ENCODE measurements at regions not wholly inside any gene's neighbourhood (a gene's known extent, or its start where the extent isn't known, plus 50 kb on each side); places are given as distances from the start of the nearest gene placed in this dataset.
"Not testable (repeated sequence)": the region's sequence is repeated elsewhere in the genome, so short reads cannot be mapped to it uniquely, and the experiment has no call there.

DNA sequence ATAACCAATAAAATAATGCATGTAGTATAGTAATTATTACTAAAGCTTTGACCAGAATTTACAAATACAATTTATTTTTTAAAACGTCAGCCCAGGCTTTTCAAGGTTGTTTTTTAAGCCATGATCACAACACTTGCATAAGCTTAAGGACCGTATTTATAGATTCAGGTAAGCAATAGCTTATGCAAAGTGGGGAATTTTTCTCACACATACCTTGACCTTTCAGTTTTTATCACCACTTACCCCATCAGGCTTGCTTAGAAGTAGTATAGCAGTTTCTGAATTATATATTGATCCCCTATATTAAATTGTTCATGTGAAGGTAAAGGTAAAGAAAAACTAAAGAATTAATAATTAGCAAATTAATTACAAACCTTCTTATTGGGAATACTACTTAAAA is 232.3 kb upstream of the FKBP1C start:
- Histone ChIP-seq H3K36me3 (no peaks in the 10 kb centered on the region), H3K4me1 (no peaks in the 10 kb centered on the region), H3K27ac (no peak overlapping the region), H3K4me3 (no peak overlapping the region), H3K9me3 (no peaks in the 10 kb centered on the region), H3K27me3 (no peaks in the 10 kb centered on the region)
- ATAC-seq, result no peak
- intact Hi-C loops (cut with DNase I), result no loop called here
- 77% methylated on average over 2 of the region's 2 CpGs for WGBS, 2 donors
- no peak for DNase-seq
- TF ChIP-seq, protein P1, sequence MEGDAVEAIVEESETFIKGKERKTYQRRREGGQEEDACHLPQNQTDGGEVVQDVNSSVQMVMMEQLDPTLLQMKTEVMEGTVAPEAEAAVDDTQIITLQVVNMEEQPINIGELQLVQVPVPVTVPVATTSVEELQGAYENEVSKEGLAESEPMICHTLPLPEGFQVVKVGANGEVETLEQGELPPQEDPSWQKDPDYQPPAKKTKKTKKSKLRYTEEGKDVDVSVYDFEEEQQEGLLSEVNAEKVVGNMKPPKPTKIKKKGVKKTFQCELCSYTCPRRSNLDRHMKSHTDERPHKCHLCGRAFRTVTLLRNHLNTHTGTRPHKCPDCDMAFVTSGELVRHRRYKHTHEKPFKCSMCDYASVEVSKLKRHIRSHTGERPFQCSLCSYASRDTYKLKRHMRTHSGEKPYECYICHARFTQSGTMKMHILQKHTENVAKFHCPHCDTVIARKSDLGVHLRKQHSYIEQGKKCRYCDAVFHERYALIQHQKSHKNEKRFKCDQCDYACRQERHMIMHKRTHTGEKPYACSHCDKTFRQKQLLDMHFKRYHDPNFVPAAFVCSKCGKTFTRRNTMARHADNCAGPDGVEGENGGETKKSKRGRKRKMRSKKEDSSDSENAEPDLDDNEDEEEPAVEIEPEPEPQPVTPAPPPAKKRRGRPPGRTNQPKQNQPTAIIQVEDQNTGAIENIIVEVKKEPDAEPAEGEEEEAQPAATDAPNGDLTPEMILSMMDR (IDR thresholded peaks at IDR 0.05), result no peak

DNA sequence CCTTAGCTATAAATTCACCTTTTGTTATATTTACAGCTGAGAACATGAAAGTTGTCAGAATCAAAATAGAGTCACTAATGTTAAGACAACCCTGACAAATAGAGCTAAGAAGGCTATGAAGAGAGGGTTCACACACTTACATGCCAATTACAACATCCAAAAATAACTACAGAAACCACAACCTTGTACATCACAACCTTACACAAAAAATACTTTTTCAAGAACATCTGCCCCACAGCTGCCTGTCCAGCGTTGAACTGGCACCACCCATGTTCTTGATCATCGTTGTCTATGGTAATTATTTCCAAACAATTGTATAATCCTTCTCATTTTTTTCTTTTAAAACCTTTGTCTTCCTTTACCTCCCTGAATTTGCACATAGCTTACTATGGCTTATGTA is 231.2 kb upstream of the FKBP1C start:
- Histone ChIP-seq H3K4me1 (no peaks in the 10 kb centered on the region), H3K36me3 (no peaks in the 10 kb centered on the region), H3K27me3 (no peaks in the 10 kb centered on the region), H3K4me3 (no peak overlapping the region), H3K27ac (no peak overlapping the region), H3K9me3 (no peaks in the 10 kb centered on the region)
- intact Hi-C loops (cut with DNase I), result no loop called here
- TF ChIP-seq, protein P1 (IDR thresholded peaks at IDR 0.05), result no peak
- 61 to 81% methylated on average over 2 of the region's 2 CpGs for WGBS, 2 donors
- ATAC-seq (no peak), DNase-seq (no peak)

DNA sequence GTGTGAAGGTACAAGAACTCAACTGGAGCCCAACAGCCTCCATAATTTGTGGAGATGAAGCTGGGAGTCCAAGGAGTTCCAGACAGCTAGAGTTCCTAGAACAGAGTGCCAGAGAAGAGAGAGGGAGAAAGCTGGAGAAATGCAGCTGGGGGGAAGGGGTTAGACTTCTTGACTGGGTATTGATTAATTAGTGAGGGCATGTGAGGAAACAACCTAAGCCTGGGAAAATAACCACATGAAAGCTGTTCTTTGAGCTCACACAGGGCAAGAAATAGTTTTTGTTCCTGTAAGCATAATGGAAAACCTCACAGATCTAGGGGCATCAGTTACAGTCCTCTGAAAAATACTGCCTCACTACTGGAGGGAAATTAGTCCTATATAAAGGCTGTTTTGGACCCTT is 230.5 kb upstream of the FKBP1C start:
- H3K27ac ChIP-seq, result no peak overlapping the region
- no peaks in the 10 kb centered on the region for H3K27me3 ChIP-seq
- no peaks in the 10 kb centered on the region for H3K36me3 ChIP-seq
- TF ChIP-seq, protein P1 (IDR thresholded peaks at IDR 0.05), result no peak
- H3K4me1 ChIP-seq, result no peaks in the 10 kb centered on the region
- no peak for ATAC-seq
- intact Hi-C loops (cut with DNase I), result no loop called here
- no peak overlapping the region for H3K4me3 ChIP-seq
- no peaks in the 10 kb centered on the region for H3K9me3 ChIP-seq
- no peak for DNase-seq

DNA sequence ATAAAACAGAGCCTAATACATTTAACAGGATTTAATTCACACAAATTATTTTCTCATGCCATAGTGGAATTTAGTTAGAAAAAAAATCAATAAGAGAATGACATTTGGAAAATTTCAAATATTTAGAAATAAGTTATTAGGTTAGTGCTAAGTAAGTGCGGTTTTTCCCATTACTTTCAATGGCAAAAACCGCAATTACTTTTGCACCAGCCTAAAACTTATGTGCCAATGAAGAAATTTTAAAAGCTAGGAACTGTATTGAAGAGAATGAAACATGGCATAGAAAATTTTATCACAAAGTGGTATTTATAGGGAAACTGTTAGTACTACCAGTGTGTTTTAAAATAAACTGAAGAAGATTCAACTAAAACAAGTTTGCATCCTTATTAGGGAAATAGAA is 228.3 kb upstream of the FKBP1C start:
- Histone ChIP-seq H3K4me3 (no peak overlapping the region), H3K4me1 (no peaks in the 10 kb centered on the region), H3K27ac (no peak overlapping the region), H3K27me3 (no peaks in the 10 kb centered on the region), H3K9me3 (peaks cover 0 to 18% (median 0%) of the 10 kb centered on the region in 11 donors), H3K36me3 (no peaks in the 10 kb centered on the region)
- DNase-seq (no peak), ATAC-seq (no peak)
- WGBS, 2 donors, result 59 to 62% methylated on average over 2 of the region's 2 CpGs
- TF ChIP-seq, protein P1 (IDR thresholded peaks at IDR 0.05), result no peak
- intact Hi-C loops (cut with DNase I), result no loop called here

DNA sequence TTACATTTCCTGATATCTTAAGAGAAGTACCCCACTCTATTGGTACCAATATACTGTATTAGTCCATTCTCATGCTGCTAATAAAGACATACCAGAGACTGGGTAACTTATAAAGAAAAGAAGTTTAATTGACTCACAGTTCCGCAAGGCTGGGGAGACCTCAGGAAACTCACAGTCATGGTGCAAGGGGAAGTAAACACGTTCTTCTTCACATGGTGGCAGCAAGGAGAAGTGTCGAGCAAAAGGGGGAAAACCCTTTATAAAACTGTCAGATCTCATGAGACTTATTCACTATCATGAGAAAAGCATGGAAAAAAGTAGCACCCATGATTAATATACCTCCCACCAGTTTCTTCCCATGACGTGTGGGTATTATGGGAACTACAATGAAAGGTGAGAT is 219.6 kb upstream of the FKBP1C start:
- H3K4me1 ChIP-seq; DNase-seq; H3K4me3 ChIP-seq; H3K27ac ChIP-seq; H3K36me3 ChIP-seq; H3K27me3 ChIP-seq; intact Hi-C loops (cut with DNase I); ATAC-seq: not testable (repeated sequence)
- WGBS, 2 donors, result 75 to 82% methylated on average over 4 of the region's 4 CpGs
- peaks cover 0 to 13% (median 0%) of the 10 kb centered on the region in 11 donors for H3K9me3 ChIP-seq

All from heart right ventricle (tissue), 16 donors.